HEK293T (cell line): ENCODE measurements at regions not wholly inside any gene's neighbourhood (a gene's known extent, or its start where the extent isn't known, plus 50 kb on each side); places are given as distances from the start of the nearest gene placed in this dataset.

ENCODE experiments used
- CTCF ChIA-PET: fragments of 350-600 bp; formaldehyde crosslinking; extraction: SDS; loops from one replicate; lab custom pipeline; 2021; ENCODE audit warnings: antibody characterized with exemption, inconsistent platforms; lab: Yijun Ruan, JAX
- POLR2A ChIA-PET: fragments of 350-600 bp; formaldehyde crosslinking; extraction: SDS; loops from one replicate; lab custom pipeline; 2020; ENCODE audit warnings: antibody characterized with exemption, inconsistent platforms; lab: Yijun Ruan, JAX
- DNase-seq: peaks from one replicate; pipeline ENCODE4 v3.0.0; 2012; ENCODE audit warnings: mixed read lengths; ENCODE audit errors: extremely low spot score
- ARNT ChIP-seq: fragments of 450-650 bp; IDR thresholded peaks from 2 replicates; pipeline ENCODE4 v1.6.1; 2017; ENCODE audit warnings: mild to moderate bottlenecking
- BHLHE40 ChIP-seq: fragments of 450-650 bp; IDR thresholded peaks from 2 replicates; pipeline ENCODE4 v1.6.1; 2016; ENCODE audit warnings: mild to moderate bottlenecking, moderate library complexity, borderline replicate concordance
- CTBP1 ChIP-seq: fragments of 450-650 bp; IDR thresholded peaks from 2 replicates; pipeline ENCODE4 v1.6.1; 2016; ENCODE audit warnings: borderline replicate concordance
- ELF4 ChIP-seq: fragments of 450-650 bp; IDR thresholded peaks from 2 replicates; pipeline ENCODE4 v1.6.1; 2017; ENCODE audit warnings: antibody characterized with exemption
- FOXA1 ChIP-seq: fragments of 450-650 bp; IDR thresholded peaks from 2 replicates; pipeline ENCODE4 v1.6.1; 2016; ENCODE audit warnings: mild to moderate bottlenecking
- FOXK2 ChIP-seq: fragments of 450-650 bp; IDR thresholded peaks from 2 replicates; pipeline ENCODE4 v1.6.1; 2016; ENCODE audit warnings: mild to moderate bottlenecking
- FOXM1 ChIP-seq: fragments of 450-650 bp; IDR thresholded peaks from 2 replicates; pipeline ENCODE4 v1.6.1; 2017; ENCODE audit warnings: mild to moderate bottlenecking, borderline replicate concordance
- HDGF ChIP-seq: fragments of 450-650 bp; IDR thresholded peaks from 2 replicates; pipeline ENCODE4 v1.6.1; 2017; ENCODE audit warnings: antibody characterized with exemption, borderline replicate concordance
- L3MBTL2 ChIP-seq: fragments of 450-650 bp; conservative IDR thresholded peaks from 2 replicates; pipeline ENCODE4 v1.6.1; 2016; ENCODE audit warnings: mild to moderate bottlenecking
- LEF1 ChIP-seq: fragments of 450-650 bp; IDR thresholded peaks from 2 replicates; pipeline ENCODE4 v1.6.1; 2017; ENCODE audit warnings: mild to moderate bottlenecking, borderline replicate concordance
- NFRKB ChIP-seq: fragments of 450-650 bp; IDR thresholded peaks from 2 replicates; pipeline ENCODE4 v1.6.1; 2016; ENCODE audit warnings: mild to moderate bottlenecking, moderate library complexity
- SP1 ChIP-seq: fragments of 450-650 bp; IDR thresholded peaks from 2 replicates; pipeline ENCODE4 v1.6.1; 2017
- SUZ12 ChIP-seq: fragments of 450-650 bp; IDR thresholded peaks from 2 replicates; pipeline ENCODE4 v1.6.1; 2016; ENCODE audit warnings: mild to moderate bottlenecking
- TARDBP ChIP-seq: fragments of 450-650 bp; IDR thresholded peaks from 2 replicates; pipeline ENCODE4 v1.6.1; 2016
- ZNF384 ChIP-seq: fragments of 450-650 bp; IDR thresholded peaks from 2 replicates; pipeline ENCODE4 v1.6.1; 2016
- TF ChIP-seq, protein P1 (sequence below): fragments of 450-650 bp; IDR thresholded peaks from 2 replicates; pipeline ENCODE4 v1.6.1; 2016

DNA sequence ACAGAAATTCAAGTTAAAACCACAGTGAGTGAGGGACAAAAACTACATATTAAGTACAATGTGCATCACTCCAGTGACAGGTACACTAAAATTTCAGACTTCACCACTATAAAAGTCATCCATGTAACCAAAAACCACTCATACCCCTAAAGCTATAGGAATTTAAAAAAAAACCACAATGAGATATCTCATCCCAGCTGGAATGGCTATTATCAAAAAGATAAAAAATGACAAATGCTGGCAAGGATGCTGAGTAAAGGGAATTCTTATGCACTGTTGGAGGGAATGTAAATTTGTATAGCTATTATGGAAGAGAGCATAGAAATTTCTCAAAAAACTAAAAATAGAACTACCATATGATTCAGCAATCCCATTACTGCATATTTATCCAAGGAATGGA, 171.1 kb downstream of the HHIP start:
- TF ChIP-seq FOXK2: no peak
- TF ChIP-seq TARDBP: no peak
- no peak for TF ChIP-seq BHLHE40
- TF ChIP-seq NFRKB: no peak
- no peak for TF ChIP-seq FOXA1
- TF ChIP-seq, protein P1, sequence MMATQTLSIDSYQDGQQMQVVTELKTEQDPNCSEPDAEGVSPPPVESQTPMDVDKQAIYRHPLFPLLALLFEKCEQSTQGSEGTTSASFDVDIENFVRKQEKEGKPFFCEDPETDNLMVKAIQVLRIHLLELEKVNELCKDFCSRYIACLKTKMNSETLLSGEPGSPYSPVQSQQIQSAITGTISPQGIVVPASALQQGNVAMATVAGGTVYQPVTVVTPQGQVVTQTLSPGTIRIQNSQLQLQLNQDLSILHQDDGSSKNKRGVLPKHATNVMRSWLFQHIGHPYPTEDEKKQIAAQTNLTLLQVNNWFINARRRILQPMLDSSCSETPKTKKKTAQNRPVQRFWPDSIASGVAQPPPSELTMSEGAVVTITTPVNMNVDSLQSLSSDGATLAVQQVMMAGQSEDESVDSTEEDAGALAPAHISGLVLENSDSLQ: no peak
- TF ChIP-seq ARNT: no peak
- TF ChIP-seq ELF4: no peak
- no peak for TF ChIP-seq FOXM1
- TF ChIP-seq SP1: no peak
- no peak for TF ChIP-seq L3MBTL2
- no peak for TF ChIP-seq ZNF384
- no peak for TF ChIP-seq SUZ12
- no peak for TF ChIP-seq HDGF
- no peak for TF ChIP-seq LEF1
- no peak for TF ChIP-seq CTBP1
- ChIA-PET CTCF (no interaction called here), POLR2A (no interaction called here)
- no peak for DNase-seq

- TF ChIP-seq HDGF (no peak), FOXK2 (no peak), ZNF384 (no peak), BHLHE40 (no peak), ARNT (no peak)
- POLR2A ChIA-PET: no interaction called here
- DNase-seq: no peak
- CTCF ChIA-PET: interaction anchor here (0.6 kb wide), 1 partner anchor 66 kb away, joined by 4 read pairs; no protein-coding TSS in a partner anchor
Measured at GRCh38 chr4:144818136-144818535, 172.2 kb downstream of the HHIP start.

- ChIA-PET POLR2A (no interaction called here), CTCF (no interaction called here)
- TF ChIP-seq FOXA1: no peak
- TF ChIP-seq L3MBTL2: no peak
- no peak for TF ChIP-seq ELF4
- no peak for TF ChIP-seq FOXK2
- TF ChIP-seq CTBP1: no peak
- no peak for TF ChIP-seq SP1
- TF ChIP-seq NFRKB: no peak
- DNase-seq: no peak
Measured at GRCh38 chr4:144819591-144819990, 173.6 kb downstream of the HHIP start.

DNA sequence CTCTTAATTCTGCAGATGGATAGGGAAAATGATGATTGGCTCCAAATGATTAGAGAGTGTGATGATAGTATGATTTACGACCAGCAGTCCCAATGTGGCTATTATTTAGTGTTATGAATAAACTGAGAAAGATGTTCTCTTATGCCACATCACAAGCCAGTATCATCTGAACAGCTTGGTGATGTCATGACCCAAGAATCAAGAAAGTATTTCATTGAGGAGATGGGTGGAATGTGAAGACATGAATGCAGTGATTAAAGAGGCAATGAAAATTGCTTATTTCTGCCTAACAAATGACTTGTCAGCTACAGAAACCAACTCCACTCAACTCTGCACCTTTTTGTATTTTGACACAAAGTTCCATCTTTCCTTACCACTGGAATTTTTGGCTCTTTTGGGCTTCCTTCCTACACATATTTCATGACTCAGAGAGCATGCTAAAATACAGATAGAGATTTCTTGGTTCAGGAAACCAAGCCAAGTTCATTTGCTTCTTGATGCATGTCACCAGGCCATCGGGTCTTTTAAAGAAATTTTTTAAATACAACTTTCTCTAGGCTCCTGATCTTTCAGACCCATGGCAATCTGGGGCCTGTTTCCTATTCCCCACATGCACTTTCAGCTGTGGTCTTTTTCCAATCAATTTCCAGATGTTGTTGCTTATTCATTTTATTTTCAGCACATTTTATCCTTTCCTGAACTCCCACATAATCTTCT, 174.2 kb downstream of the HHIP start:
- no peak for TF ChIP-seq FOXA1
- ChIA-PET POLR2A (no interaction called here), CTCF (no interaction called here)
- no peak for DNase-seq

- TF ChIP-seq ARNT (no peak), FOXM1 (no peak), L3MBTL2 (no peak), ZNF384 (no peak), HDGF (no peak), SUZ12 (no peak)
- CTCF ChIA-PET: no interaction called here
- POLR2A ChIA-PET: no interaction called here
- no peak for DNase-seq
Measured at GRCh38 chr4:144820728-144821085, 174.8 kb downstream of the HHIP start.

DNA sequence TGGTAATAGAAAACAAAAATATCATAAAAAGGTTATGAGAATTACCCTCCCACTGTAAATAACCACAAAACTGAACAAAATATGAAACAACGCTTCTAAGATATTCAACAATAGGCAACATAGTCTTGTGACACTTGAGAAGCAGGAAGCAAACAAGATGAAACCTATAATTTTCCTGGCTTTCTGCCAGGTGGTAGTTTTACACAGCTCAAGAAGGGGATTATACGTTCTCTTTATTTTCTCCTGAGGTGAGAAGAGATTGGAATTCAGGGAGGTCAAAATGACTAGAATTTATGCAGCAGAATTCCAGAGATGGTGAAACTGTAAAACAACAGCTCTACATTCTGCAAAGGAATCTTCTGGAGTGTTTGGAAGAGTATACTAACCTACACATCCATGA, 186.0 kb downstream of the HHIP start:
- CTCF ChIA-PET: no interaction called here
- DNase-seq: no peak
- TF ChIP-seq NFRKB (no peak), ZNF384 (no peak), HDGF (no peak), SUZ12 (no peak), L3MBTL2 (no peak), FOXM1 (no peak), CTBP1 (no peak), ELF4 (no peak), ARNT (no peak), BHLHE40 (no peak), FOXK2 (no peak), SP1 (no peak), LEF1 (no peak), FOXA1 (no peak)
- TF ChIP-seq, protein P1: no peak
- POLR2A ChIA-PET: no interaction called here

DNA sequence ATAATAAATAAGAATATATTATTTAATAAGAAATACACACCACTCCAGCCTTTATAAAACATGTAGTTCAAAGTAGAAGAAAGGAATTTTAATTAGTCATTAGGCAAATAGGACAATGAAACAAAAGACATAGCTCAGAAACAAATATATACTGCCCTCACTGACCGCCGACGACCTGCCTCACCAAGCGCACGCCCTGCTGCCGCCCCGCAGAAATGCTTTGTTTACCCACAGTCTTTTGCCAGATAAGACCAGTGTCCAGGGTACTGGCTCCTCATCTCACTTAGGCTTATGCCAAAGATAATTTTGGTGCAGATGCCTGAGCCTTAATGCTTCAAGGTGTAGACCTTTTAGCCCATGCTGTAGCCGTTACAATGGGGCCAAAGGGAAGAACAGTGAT, 199.5 kb downstream of the HHIP start:
- POLR2A ChIA-PET: no interaction called here
- CTCF ChIA-PET: no interaction called here
- no peak for TF ChIP-seq SUZ12
- no peak for TF ChIP-seq LEF1
- TF ChIP-seq L3MBTL2: no peak
- TF ChIP-seq ELF4: no peak
- TF ChIP-seq ZNF384: no peak
- TF ChIP-seq FOXM1: no peak
- TF ChIP-seq FOXK2: no peak
- no peak for TF ChIP-seq ARNT
- TF ChIP-seq TARDBP: no peak
- TF ChIP-seq HDGF: no peak
- no peak for TF ChIP-seq FOXA1
- TF ChIP-seq, protein P1: no peak
- TF ChIP-seq CTBP1: no peak
- no peak for TF ChIP-seq BHLHE40
- TF ChIP-seq NFRKB: no peak
- no peak for TF ChIP-seq SP1
- no peak for DNase-seq
